H1 (cell line): ENCODE measurements at regions not wholly inside any gene's neighbourhood (a gene's known extent, or its start where the extent isn't known, plus 50 kb on each side); places are given as distances from the start of the nearest gene placed in this dataset.

Experiments used
- CTCF ChIA-PET: fragments of 300-600 bp; sonication (Branson Sonifier 250); formaldehyde crosslinking; loops from one replicate; lab custom pipeline; 2021; ENCODE audit not compliant: partially characterized antibody; lab: Charles Lee
- POLR2A ChIA-PET: fragments of 300-600 bp; sonication (Branson Sonifier 250); formaldehyde crosslinking; loops from one replicate; lab custom pipeline; 2021; ENCODE audit warnings: inconsistent platforms; ENCODE audit not compliant: partially characterized antibody; lab: Charles Lee
- DNase-seq, 2 experiments: peaks; one replicate each; pipeline versions ENCODE4 v3.0.0 to v3.0.0-alpha.2; 2010 to 2022; ENCODE audit warnings: low spot score in 2 of 2, low read depth in 1 of 2, mixed read lengths in 1 of 2
- FAIRE-seq: peaks from 2 replicates; lab custom pipeline; 2011; peaks lifted over from hg19 to GRCh38; lab: Jason Lieb, UNC
- H2AFZ ChIP-seq: 2 replicates; pipeline ENCODE4 v1.8.1; 2012; ENCODE audit warnings: low read length, inconsistent platforms
- H2AK5ac ChIP-seq: 2 replicates; pipeline ENCODE4 v1.6.1; 2013; ENCODE audit warnings: low read depth, low read length
- H2BK120ac ChIP-seq: replicated peaks from 2 replicates; pipeline ENCODE3; 2013; ENCODE audit warnings: low read depth, low read length, inconsistent platforms
- H2BK12ac ChIP-seq: 2 replicates; pipeline ENCODE4 v1.6.1; 2013; ENCODE audit warnings: low read depth, low read length
- H2BK15ac ChIP-seq: 2 replicates; pipeline ENCODE4 v1.6.1; 2013; ENCODE audit warnings: low read length
- H2BK20ac ChIP-seq: 2 replicates; pipeline ENCODE4 v1.6.1; 2013; ENCODE audit warnings: low read length
- H2BK5ac ChIP-seq: 2 replicates; pipeline ENCODE4 v1.6.1; 2013; ENCODE audit warnings: low read depth, low read length
- H3K14ac ChIP-seq: 2 replicates; pipeline ENCODE4 v1.6.1; 2013; ENCODE audit warnings: inconsistent platforms; ENCODE audit not compliant: insufficient read length
- H3K18ac ChIP-seq: 2 replicates; pipeline ENCODE4 v1.6.1; 2013; ENCODE audit warnings: low read length; ENCODE audit errors: extremely low read depth
- H3K23ac ChIP-seq: 2 replicates; pipeline ENCODE4 v1.6.1; 2013; ENCODE audit warnings: inconsistent platforms; ENCODE audit not compliant: insufficient read length
- H3K23me2 ChIP-seq: 2 replicates; pipeline ENCODE4 v1.6.1; 2013; ENCODE audit warnings: low read depth, low read length
- H3K27ac ChIP-seq: 2 replicates; pipeline ENCODE4 v1.6.1; 2011; ENCODE audit warnings: low read depth, low read length, inconsistent platforms
- H3K27me3 ChIP-seq, 4 experiments: replicated peaks in 1 of 4; 1 replicate in 1 of 4; 2 replicates in 3 of 4; pipeline versions ENCODE4 v1.6.1 to v1.8.1; 2011 to 2013; ENCODE audit warnings: low read length in 3 of 4, mild to moderate bottlenecking in 3 of 4, inconsistent platforms in 2 of 4, mixed read lengths in 2 of 4, moderate library complexity in 1 of 4; ENCODE audit not compliant: control insufficient read depth in 3 of 4, insufficient read depth in 3 of 4; ENCODE audit errors: extremely low read depth in 1 of 4
- H3K36me3 ChIP-seq, 4 experiments: 2 replicates each; pipeline versions ENCODE4 v1.6.1 to v1.8.1; 2011 to 2013; ENCODE audit warnings: mild to moderate bottlenecking in 4 of 4, low read length in 3 of 4, moderate library complexity in 2 of 4, control low read depth in 1 of 4, inconsistent platforms in 1 of 4; ENCODE audit not compliant: insufficient read depth in 4 of 4, control insufficient read depth in 2 of 4
- H3K4ac ChIP-seq: replicated peaks from 2 replicates; pipeline ENCODE3; 2013; ENCODE audit warnings: low read length, low read depth, mixed read lengths, inconsistent platforms; ENCODE audit not compliant: insufficient read length
- H3K4me1 ChIP-seq, 4 experiments: replicated peaks in 1 of 4; 1 replicate in 1 of 4; 2 replicates in 3 of 4; pipeline versions ENCODE4 v1.6.1 to v1.8.1; 2011 to 2013; ENCODE audit warnings: low read length in 3 of 4, inconsistent platforms in 2 of 4, mixed read lengths in 1 of 4; ENCODE audit not compliant: insufficient read depth in 4 of 4, control insufficient read depth in 3 of 4
- H3K4me2 ChIP-seq, 2 experiments: 2 replicates each; pipeline versions ENCODE4 v1.6.1 to v1.8.1; 2011 to 2013; ENCODE audit warnings: low read depth in 2 of 2, low read length in 2 of 2, control low read depth in 1 of 2, inconsistent platforms in 1 of 2, mild to moderate bottlenecking in 1 of 2; ENCODE audit not compliant: insufficient read depth in 1 of 2
- H3K4me3 ChIP-seq, 4 experiments: fragments of 200-600, 300-600 bp in 1 of 4; sonication (generic), shearing (Covaris generic), sonication (Bioruptor Twin) in 1 of 4; 2 replicates each; pipeline versions ENCODE4 v1.5.1 to v1.8.1; 2011 to 2016; ENCODE audit warnings: low read length in 4 of 4, low read depth in 3 of 4, control low read depth in 2 of 4, inconsistent platforms in 2 of 4, mild to moderate bottlenecking in 2 of 4, mixed read lengths in 1 of 4, moderate library complexity in 1 of 4; ENCODE audit not compliant: insufficient read depth in 2 of 4; ENCODE audit errors: extremely low read depth in 1 of 4
- H3K56ac ChIP-seq: replicated peaks from 2 replicates; pipeline ENCODE3; 2013; ENCODE audit warnings: low read depth, mild to moderate bottlenecking, mixed read lengths, low read length, inconsistent platforms; ENCODE audit not compliant: insufficient read length
- H3K79me1 ChIP-seq: 2 replicates; pipeline ENCODE4 v1.6.1; 2013; ENCODE audit warnings: low read depth, low read length, control low read depth
- H3K79me2 ChIP-seq, 2 experiments: 2 replicates each; pipeline versions ENCODE4 v1.6.1 to v1.8.1; 2012 to 2013; ENCODE audit warnings: low read length in 2 of 2, mild to moderate bottlenecking in 2 of 2, inconsistent platforms in 1 of 2; ENCODE audit not compliant: insufficient read depth in 2 of 2, control insufficient read depth in 1 of 2
- H3K9ac ChIP-seq, 4 experiments: replicated peaks in 1 of 4; 1 replicate in 1 of 4; 2 replicates in 3 of 4; pipeline versions ENCODE4 v1.6.1 to v1.8.1; 2011 to 2013; ENCODE audit warnings: low read depth in 3 of 4, low read length in 3 of 4, control low read depth in 2 of 4, mild to moderate bottlenecking in 2 of 4, moderate library complexity in 2 of 4, inconsistent platforms in 1 of 4; ENCODE audit errors: extremely low read depth in 1 of 4
- H3K9me3 ChIP-seq, 2 experiments: 2 replicates each; pipeline versions ENCODE4 v1.6.1 to v1.8.1; 2012 to 2013; ENCODE audit warnings: mild to moderate bottlenecking in 2 of 2, moderate library complexity in 2 of 2, control low read depth in 1 of 2, inconsistent platforms in 1 of 2, low read depth in 1 of 2, low read length in 1 of 2, mixed read lengths in 1 of 2; ENCODE audit not compliant: insufficient read depth in 2 of 2
- H4K20me1 ChIP-seq, 2 experiments: replicated peaks in 1 of 2; 2 replicates each; pipeline versions ENCODE3 to v1.8.1; 2011 to 2013; ENCODE audit warnings: inconsistent platforms in 2 of 2, low read length in 2 of 2, mild to moderate bottlenecking in 1 of 2; ENCODE audit not compliant: insufficient read depth in 2 of 2, control insufficient read depth in 1 of 2
- H4K5ac ChIP-seq: 2 replicates; pipeline ENCODE4 v1.6.1; 2013; ENCODE audit warnings: low read length, low read depth, mixed read lengths, inconsistent platforms; ENCODE audit not compliant: insufficient read length
- H4K8ac ChIP-seq: 2 replicates; pipeline ENCODE4 v1.8.0; 2013; ENCODE audit warnings: mild to moderate bottlenecking, moderate library complexity, low read length, inconsistent platforms; ENCODE audit not compliant: insufficient read depth; ENCODE audit errors: extremely low read depth
- H4K91ac ChIP-seq: replicated peaks from 2 replicates; pipeline ENCODE3; 2013; ENCODE audit warnings: low read length, mixed read lengths, inconsistent platforms; ENCODE audit not compliant: insufficient read length
- CBX8 ChIP-seq: fragments of 300-800, 300-1000 bp; sonication (generic); IDR thresholded peaks from 2 replicates; pipeline ENCODE4 v1.7.1; 2016; ENCODE audit warnings: low read depth, low read length, borderline replicate concordance
- CHD2 ChIP-seq: IDR thresholded peaks from 2 replicates; pipeline ENCODE4 v1.6.1; 2012; ENCODE audit warnings: low read length, improper control_type of control experiment
- JUN ChIP-seq: IDR thresholded peaks from 2 replicates; pipeline ENCODE4 v1.6.1; 2011; ENCODE audit warnings: low read depth, mild to moderate bottlenecking, improper control_type of control experiment, low read length
- JUND ChIP-seq: IDR thresholded peaks from 2 replicates; pipeline ENCODE4 v1.6.1; 2011; ENCODE audit warnings: mild to moderate bottlenecking, improper control_type of control experiment, low read length
- KDM1A ChIP-seq: fragments of 200-600, 300-600 bp; sonication (generic); IDR thresholded peaks from 2 replicates; pipeline ENCODE4 v1.7.1; 2016; ENCODE audit warnings: mild to moderate bottlenecking, low read length, borderline replicate concordance
- RAD21 ChIP-seq, 2 experiments: IDR thresholded peaks in 1 of 2; conservative IDR thresholded peaks in 1 of 2; 2 replicates each; pipeline ENCODE4 v1.6.1; 2011; ENCODE audit warnings: low read depth in 2 of 2, low read length in 2 of 2, improper control_type of control experiment in 1 of 2, inconsistent platforms in 1 of 2, mild to moderate bottlenecking in 1 of 2, moderate library complexity in 1 of 2
- RFX5 ChIP-seq: IDR thresholded peaks from 2 replicates; pipeline ENCODE4 v1.6.1; 2011; ENCODE audit warnings: low read depth, low read length, improper control_type of control experiment, borderline replicate concordance
- SIN3A ChIP-seq, 2 experiments: IDR thresholded peaks in 1 of 2; conservative IDR thresholded peaks in 1 of 2; 2 replicates each; pipeline ENCODE4 v1.6.1; 2011 to 2012; ENCODE audit warnings: low read length in 2 of 2, improper control_type of control experiment in 1 of 2, low read depth in 1 of 2, mild to moderate bottlenecking in 1 of 2
- SRF ChIP-seq: IDR thresholded peaks from 2 replicates; pipeline ENCODE4 v1.6.1; 2011; ENCODE audit warnings: mild to moderate bottlenecking, low read depth, low read length, moderate library complexity
- TAF1 ChIP-seq: IDR thresholded peaks from 2 replicates; pipeline ENCODE4 v1.6.1; 2011; ENCODE audit warnings: mild to moderate bottlenecking, low read depth, low read length
- TBP ChIP-seq: IDR thresholded peaks from 2 replicates; pipeline ENCODE4 v1.6.1; 2011; ENCODE audit warnings: low read depth, low read length, improper control_type of control experiment
- ZNF274 ChIP-seq: IDR thresholded peaks from 2 replicates; pipeline ENCODE4 v1.7.0; 2012; ENCODE audit warnings: low read length, borderline replicate concordance; ENCODE audit errors: extremely low read depth
- WGBS, 2 experiments: shearing (Covaris generic) in 1 of 2; methylation state at CpG; one replicate each; pipeline versions ENCODE4 v1.1.6 to v1.1.7; 2013 to 2015; ENCODE audit warnings: low lambda C conversion rate in 2 of 2, mixed read lengths in 2 of 2, inconsistent platforms in 1 of 2, low coverage in 1 of 2, missing lambda C conversion rate in 1 of 2; ENCODE audit not compliant: insufficient replicate concordance in 2 of 2, insufficient coverage in 1 of 2, insufficient read length in 1 of 2; ENCODE audit errors: extremely low coverage in 1 of 2, missing lambda C conversion rate in 1 of 2; 5-methylcytosine and 5-hydroxymethylcytosine counted together
- TF ChIP-seq, protein P1 (sequence below): IDR thresholded peaks from 2 replicates; pipeline ENCODE4 v1.6.1; 2012; ENCODE audit warnings: inconsistent platforms

DNA sequence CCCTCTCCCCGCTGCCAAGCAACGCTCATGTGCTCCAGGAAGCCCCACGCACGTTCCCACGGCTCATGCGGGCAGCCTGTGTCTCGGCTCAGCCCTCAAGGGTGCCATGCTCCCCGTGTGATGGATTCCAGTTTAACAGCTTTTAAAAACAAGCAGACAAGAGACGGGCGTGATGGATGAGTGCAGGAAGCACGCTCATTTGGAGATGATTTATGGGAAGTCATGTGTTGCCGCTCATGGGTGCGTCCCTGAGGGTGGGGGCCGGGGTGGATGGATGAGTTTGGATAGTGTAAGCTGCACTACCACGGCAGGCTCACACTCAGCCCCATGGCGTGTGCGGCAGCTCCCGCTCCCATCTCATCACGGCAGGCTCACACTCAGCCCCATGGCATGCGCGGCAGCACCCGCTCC is 132.8 kb downstream of the RBFOX3 start:
- POLR2A ChIA-PET: no interaction called here
- H4K91ac ChIP-seq: no peak overlapping the region
- TF ChIP-seq CBX8 (no peak), SRF (no peak), KDM1A (no peak), TAF1 (no peak), SIN3A (conservative IDR thresholded peaks at IDR 0.05 in 1 of 2, IDR thresholded peaks at IDR 0.05 in 1 of 2; ENCODE audit: low read depth in 1 of 2, low read length in 2 of 2) (no peak), RAD21 (IDR thresholded peaks at IDR 0.05 in 1 of 2, conservative IDR thresholded peaks at IDR 0.05 in 1 of 2; ENCODE audit: low read depth in 2 of 2, low read length in 2 of 2) (no peak), TBP (no peak), ZNF274 (no peak), CHD2 (no peak), JUN (no peak), RFX5 (no peak), JUND (no peak)
- TF ChIP-seq, protein P1, sequence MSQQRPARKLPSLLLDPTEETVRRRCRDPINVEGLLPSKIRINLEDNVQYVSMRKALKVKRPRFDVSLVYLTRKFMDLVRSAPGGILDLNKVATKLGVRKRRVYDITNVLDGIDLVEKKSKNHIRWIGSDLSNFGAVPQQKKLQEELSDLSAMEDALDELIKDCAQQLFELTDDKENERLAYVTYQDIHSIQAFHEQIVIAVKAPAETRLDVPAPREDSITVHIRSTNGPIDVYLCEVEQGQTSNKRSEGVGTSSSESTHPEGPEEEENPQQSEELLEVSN: no peak

More for the DNA sequence above, 132.8 kb downstream of the RBFOX3 start:
- H2BK12ac ChIP-seq: no peak overlapping the region
- no peak overlapping the region for H3K4me3 ChIP-seq
- H3K9me3 ChIP-seq: no peaks in the 10 kb centered on the region
- H2BK120ac ChIP-seq: no peak overlapping the region
- no peak overlapping the region for H4K5ac ChIP-seq
- 90% methylated on average over 22 of the region's 22 CpGs; no CpG with 5 or more reads in 1 of the 2 experiments for WGBS, 2 experiments
- no peak overlapping the region for H3K14ac ChIP-seq
- peaks cover 4% of the 10 kb centered on the region; the same call in 1 of the 2 replicates for H3K23me2 ChIP-seq
- H2BK15ac ChIP-seq: no peak overlapping the region
- H3K36me3 ChIP-seq: no peaks in the 10 kb centered on the region
- H3K56ac ChIP-seq: no peak overlapping the region
- no peak overlapping the region for H2AFZ ChIP-seq
- H3K9ac ChIP-seq: no peak overlapping the region
- no peak overlapping the region for H2AK5ac ChIP-seq
- peak overlapping the region; percentile 19; the same call in 1 of the 2 replicates for H3K18ac ChIP-seq
- H3K4me1 ChIP-seq: peaks cover 0 to 6% (median 0%) of the 10 kb centered on the region in 4 experiments; a peak in 1 of 7 replicates
- FAIRE-seq (no peak), DNase-seq (no peak)
- peaks cover 0 to 4% (median 0%) of the 10 kb centered on the region in 4 experiments; a peak in 2 of 7 replicates for H3K27me3 ChIP-seq
- no peak overlapping the region for H3K27ac ChIP-seq
- no peaks in the 10 kb centered on the region for H3K79me1 ChIP-seq
- H3K79me2 ChIP-seq: no peaks in the 10 kb centered on the region
- H2BK5ac ChIP-seq: no peak overlapping the region
- no peak overlapping the region for H3K4me2 ChIP-seq
- H3K23ac ChIP-seq: no peak overlapping the region
- H4K8ac ChIP-seq: peak overlapping the region; percentile 72; the same call in 1 of the 2 replicates
- H3K4ac ChIP-seq: no peak overlapping the region
- H2BK20ac ChIP-seq: no peak overlapping the region
- CTCF ChIA-PET: interaction anchor here (0.7 to 2.2 kb wide), 3 partner anchors 135 to 390 kb away, joined by 4 to 6 read pairs (median 5); no protein-coding TSS in a partner anchor
- no peaks in the 10 kb centered on the region for H4K20me1 ChIP-seq
